ENCODE measurements at regions not wholly inside any gene's neighbourhood (a gene's known extent, or its start where the extent isn't known, plus 50 kb on each side); places are given as distances from the start of the nearest gene placed in this dataset.

GRCh38 chr5:20098694-20099093 lies 110.7 kb upstream of the CDH18 start:
- TF ChIP-seq CTCF (conservative IDR thresholded peaks at IDR 0.05; ENCODE audit: low read length) (no peak), EZH2phosphoT487 (IDR thresholded peaks at IDR 0.05; ENCODE audit: borderline replicate concordance, low read depth, low read length) (no peak)

Data from OCI-LY7 (cell line).